ENCODE measurements at regions not wholly inside any gene's neighbourhood (a gene's known extent, or its start where the extent isn't known, plus 50 kb on each side); places are given as distances from the start of the nearest gene placed in this dataset.

GRCh38 chr5:62685221-62685620, 106.6 kb downstream of the LRRC70 start:
- Mint-ChIP-seq H3K27ac (no peak overlapping the region), H3K4me3 (no peak overlapping the region), H3K9me3 (peaks cover 5% of the 10 kb centered on the region), H3K4me1 (peaks cover 4% of the 10 kb centered on the region), H3K27me3 (ENCODE audit: low read depth) (no peaks in the 10 kb centered on the region), H3K36me3 (no peaks in the 10 kb centered on the region)
- no peak for TF ChIP-seq CTCF (IDR thresholded peaks at IDR 0.05; ENCODE audit: unreplicated experiment)
- no peak for DNase-seq (ENCODE audit: low spot score in 2 of 2, unreplicated experiment in 2 of 2)

GRCh38 chr5:62684310-62684709, 105.7 kb downstream of the LRRC70 start:
- H3K4me1 Mint-ChIP-seq = no peaks in the 10 kb centered on the region

GRCh38 chr5:62682059-62682458, 103.4 kb downstream of the LRRC70 start:
- no peaks in the 10 kb centered on the region for H3K4me1 Mint-ChIP-seq
- peaks cover 17% of the 10 kb centered on the region for H3K9me3 Mint-ChIP-seq
- no peak overlapping the region for H3K4me3 Mint-ChIP-seq
- no peak overlapping the region for H3K27ac Mint-ChIP-seq
- TF ChIP-seq CTCF (IDR thresholded peaks at IDR 0.05; ENCODE audit: unreplicated experiment) = no peak
- H3K27me3 Mint-ChIP-seq (ENCODE audit: low read depth) = no peaks in the 10 kb centered on the region
- no peaks in the 10 kb centered on the region for H3K36me3 Mint-ChIP-seq
- DNase-seq (ENCODE audit: low spot score in 2 of 2, unreplicated experiment in 2 of 2) = no peak

More at GRCh38 chr5:62684310-62684709, 105.7 kb downstream of the LRRC70 start:
- no peak for DNase-seq (ENCODE audit: low spot score in 2 of 2, unreplicated experiment in 2 of 2)
- Mint-ChIP-seq H3K4me3 (no peak overlapping the region), H3K27ac (no peak overlapping the region), H3K36me3 (no peaks in the 10 kb centered on the region), H3K9me3 (peaks cover 11% of the 10 kb centered on the region), H3K27me3 (ENCODE audit: low read depth) (no peaks in the 10 kb centered on the region)
- no peak for TF ChIP-seq CTCF (IDR thresholded peaks at IDR 0.05; ENCODE audit: unreplicated experiment)

GRCh38 chr5:62681117-62681850, 102.7 kb downstream of the LRRC70 start:
- Mint-ChIP-seq H3K4me1 (no peaks in the 10 kb centered on the region), H3K9me3 (peaks cover 16% of the 10 kb centered on the region), H3K27ac (no peak overlapping the region), H3K27me3 (ENCODE audit: low read depth) (no peaks in the 10 kb centered on the region), H3K4me3 (no peak overlapping the region), H3K36me3 (peaks cover 1% of the 10 kb centered on the region)
- no peak for DNase-seq (ENCODE audit: low spot score in 2 of 2, unreplicated experiment in 2 of 2)
- TF ChIP-seq CTCF (IDR thresholded peaks at IDR 0.05; ENCODE audit: unreplicated experiment) = no peak

- Mint-ChIP-seq H3K27ac (no peak overlapping the region), H3K27me3 (ENCODE audit: low read depth) (no peaks in the 10 kb centered on the region), H3K9me3 (peaks cover 26% of the 10 kb centered on the region), H3K36me3 (peaks cover 1% of the 10 kb centered on the region), H3K4me1 (no peaks in the 10 kb centered on the region), H3K4me3 (no peak overlapping the region)
- TF ChIP-seq CTCF (IDR thresholded peaks at IDR 0.05; ENCODE audit: unreplicated experiment) = no peak
- DNase-seq (ENCODE audit: low spot score in 2 of 2, unreplicated experiment in 2 of 2) = no peak
These were observed 101.5 kb downstream of the LRRC70 start for GRCh38 chr5:62680121-62680520.
